Uterus (tissue), 2 donors: ENCODE measurements at regions not wholly inside any gene's neighbourhood (a gene's known extent, or its start where the extent isn't known, plus 50 kb on each side); places are given as distances from the start of the nearest gene placed in this dataset.

Experiments used
- CTCF ChIP-seq, 4 experiments: fragments of 200-600 bp in 2 of 4; fragments of 450-650 bp in 2 of 4; sonication (generic) in 2 of 4; IDR thresholded peaks; one replicate each; pipeline ENCODE4 v1.5.1; 2016 to 2019; ENCODE audit warnings: antibody characterized with exemption in 4 of 4, mild to moderate bottlenecking in 2 of 4, moderate library complexity in 1 of 4
- POLR2A ChIP-seq, 2 donors: fragments of 450-650 bp; IDR thresholded peaks; one replicate each; pipeline ENCODE4 v1.6.1; 2016; ENCODE audit warnings: antibody characterized with exemption in 2 of 2, mild to moderate bottlenecking in 1 of 2, moderate library complexity in 1 of 2

- TF ChIP-seq CTCF (IDR thresholded peaks at IDR 0.05) (no peak), POLR2A (IDR thresholded peaks at IDR 0.05) (no peak)
Observed at GRCh38 chr5:6831678-6832671, 118.7 kb downstream of the TENT4A start.
